ENCODE measurements at regions not wholly inside any gene's neighbourhood (a gene's known extent, or its start where the extent isn't known, plus 50 kb on each side); places are given as distances from the start of the nearest gene placed in this dataset.

- H3K27me3 ChIP-seq (ENCODE audit: control insufficient read depth, insufficient read depth, low read length), result no peaks in the 10 kb centered on the region
- no peaks in the 10 kb centered on the region for H3K9me3 ChIP-seq (ENCODE audit: control insufficient read depth, low read length)
- no peak for TF ChIP-seq CTCF (IDR thresholded peaks at IDR 0.05)
- H3K27ac ChIP-seq, result no peak overlapping the region
- no peak overlapping the region for H3K4me3 ChIP-seq (ENCODE audit: low read depth, low read length)
- no peak overlapping the region for H2AFZ ChIP-seq
- H3K9ac ChIP-seq, result no peak overlapping the region
- no peaks in the 10 kb centered on the region for H3K79me2 ChIP-seq
- H3K4me1 ChIP-seq, result no peaks in the 10 kb centered on the region
- H3K4me2 ChIP-seq (ENCODE audit: low read length), result no peak overlapping the region
- no peaks in the 10 kb centered on the region for H3K36me3 ChIP-seq (ENCODE audit: control insufficient read depth, insufficient read depth, low read length)
Observed at GRCh38 chr3:117748131-117748530, 1038.6 kb downstream of the TUSC7 start.

GRCh38 chr3:117750674-117751269 lies 1041.2 kb downstream of the TUSC7 start:
- TF ChIP-seq CTCF (IDR thresholded peaks at IDR 0.05), result no peak
- Histone ChIP-seq H3K9ac (no peak overlapping the region), H3K4me1 (no peaks in the 10 kb centered on the region), H3K36me3 (ENCODE audit: control insufficient read depth, insufficient read depth, low read length) (no peaks in the 10 kb centered on the region), H3K27me3 (ENCODE audit: control insufficient read depth, insufficient read depth, low read length) (no peaks in the 10 kb centered on the region), H3K27ac (no peak overlapping the region), H3K79me2 (no peaks in the 10 kb centered on the region), H2AFZ (no peak overlapping the region), H3K9me3 (ENCODE audit: control insufficient read depth, low read length) (no peaks in the 10 kb centered on the region), H3K4me3 (ENCODE audit: low read depth, low read length) (no peak overlapping the region), H3K4me2 (ENCODE audit: low read length) (no peak overlapping the region)

GRCh38 chr3:117751651-117752050 lies 1042.1 kb downstream of the TUSC7 start:
- Histone ChIP-seq H3K27ac (no peak overlapping the region), H3K36me3 (ENCODE audit: control insufficient read depth, insufficient read depth, low read length) (no peaks in the 10 kb centered on the region), H3K9ac (no peak overlapping the region), H3K4me2 (ENCODE audit: low read length) (no peak overlapping the region), H3K79me2 (no peaks in the 10 kb centered on the region), H3K4me1 (no peaks in the 10 kb centered on the region), H2AFZ (no peak overlapping the region), H3K9me3 (ENCODE audit: control insufficient read depth, low read length) (no peaks in the 10 kb centered on the region), H3K27me3 (ENCODE audit: control insufficient read depth, insufficient read depth, low read length) (no peaks in the 10 kb centered on the region), H3K4me3 (ENCODE audit: low read depth, low read length) (no peak overlapping the region)
- no peak for TF ChIP-seq CTCF (IDR thresholded peaks at IDR 0.05)

GRCh38 chr3:117752984-117753717 lies 1043.6 kb downstream of the TUSC7 start:
- H2AFZ ChIP-seq, result no peak overlapping the region
- H3K4me1 ChIP-seq, result no peaks in the 10 kb centered on the region
- H3K9me3 ChIP-seq (ENCODE audit: control insufficient read depth, low read length), result no peaks in the 10 kb centered on the region
- no peaks in the 10 kb centered on the region for H3K79me2 ChIP-seq
- H3K4me3 ChIP-seq (ENCODE audit: low read depth, low read length), result no peak overlapping the region
- H3K27ac ChIP-seq, result no peak overlapping the region
- no peak overlapping the region for H3K9ac ChIP-seq
- TF ChIP-seq CTCF (IDR thresholded peaks at IDR 0.05), result no peak
- H3K27me3 ChIP-seq (ENCODE audit: control insufficient read depth, insufficient read depth, low read length), result no peaks in the 10 kb centered on the region
- H3K36me3 ChIP-seq (ENCODE audit: control insufficient read depth, insufficient read depth, low read length), result no peaks in the 10 kb centered on the region
- peak overlapping the region; percentile 23 for H3K4me2 ChIP-seq (ENCODE audit: low read length)

- TF ChIP-seq CTCF (IDR thresholded peaks at IDR 0.05), result no peak
- Histone ChIP-seq H3K4me2 (ENCODE audit: low read length) (no peak overlapping the region), H3K36me3 (ENCODE audit: control insufficient read depth, insufficient read depth, low read length) (no peaks in the 10 kb centered on the region), H3K27me3 (ENCODE audit: control insufficient read depth, insufficient read depth, low read length) (no peaks in the 10 kb centered on the region), H3K9ac (no peak overlapping the region), H3K9me3 (ENCODE audit: control insufficient read depth, low read length) (no peaks in the 10 kb centered on the region), H2AFZ (no peak overlapping the region), H3K4me1 (no peaks in the 10 kb centered on the region), H3K27ac (no peak overlapping the region), H3K4me3 (ENCODE audit: low read depth, low read length) (no peak overlapping the region), H3K79me2 (no peaks in the 10 kb centered on the region)
Observed at GRCh38 chr3:117754058-117754457, 1044.5 kb downstream of the TUSC7 start.

All from parathyroid adenoma (tissue), 2 donors.